Islet precursor cell (in vitro differentiated cells): ENCODE measurements at regions not wholly inside any gene's neighbourhood (a gene's known extent, or its start where the extent isn't known, plus 50 kb on each side); places are given as distances from the start of the nearest gene placed in this dataset.
"Not testable (repeated sequence)": the region's sequence is repeated elsewhere in the genome, so short reads cannot be mapped to it uniquely, and the experiment has no call there.

Source experiments
- DNase-seq: peaks from one replicate; pipeline ENCODE4 v3.0.0-alpha.2; 2018

DNA sequence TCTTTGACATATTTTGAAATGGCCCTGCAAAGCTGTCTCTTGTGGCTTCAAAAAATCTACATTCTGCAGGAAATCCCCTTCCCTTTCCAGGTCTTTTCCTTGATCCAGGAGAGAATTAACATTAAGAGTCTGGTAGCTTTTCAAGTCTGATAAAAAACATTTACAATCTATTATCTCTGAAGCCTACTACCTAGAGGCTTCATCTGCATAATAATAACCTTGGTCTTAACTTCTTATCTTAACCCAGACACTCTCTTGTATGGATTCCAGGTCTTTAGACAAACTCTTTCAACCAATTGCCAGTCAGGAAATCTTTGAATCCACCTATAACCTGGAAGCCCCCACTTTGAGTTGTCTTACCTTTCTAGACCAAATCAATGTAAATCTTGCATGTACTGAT is 179.3 kb upstream of the ZC3H15 start:
- no peak for DNase-seq

DNA sequence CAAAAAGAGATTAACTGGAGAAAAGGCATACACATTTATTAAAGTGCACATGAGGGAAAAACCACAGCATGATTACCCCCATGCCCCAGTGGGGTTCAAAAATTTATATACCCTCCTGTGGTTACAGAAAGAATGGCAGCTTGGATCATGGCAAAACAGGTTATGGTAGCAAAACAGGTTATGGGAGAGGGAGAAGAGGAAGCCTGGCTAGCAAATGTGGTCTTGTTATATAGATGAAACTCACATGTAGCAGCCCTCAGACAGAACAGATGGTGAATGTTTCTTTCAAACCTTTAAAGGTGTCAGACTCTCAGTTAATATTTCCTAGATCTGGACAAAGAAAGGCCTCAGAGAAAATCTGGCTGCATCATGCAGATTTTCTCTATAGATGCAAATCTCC is 178.2 kb upstream of the ZC3H15 start:
- no peak for DNase-seq

DNA sequence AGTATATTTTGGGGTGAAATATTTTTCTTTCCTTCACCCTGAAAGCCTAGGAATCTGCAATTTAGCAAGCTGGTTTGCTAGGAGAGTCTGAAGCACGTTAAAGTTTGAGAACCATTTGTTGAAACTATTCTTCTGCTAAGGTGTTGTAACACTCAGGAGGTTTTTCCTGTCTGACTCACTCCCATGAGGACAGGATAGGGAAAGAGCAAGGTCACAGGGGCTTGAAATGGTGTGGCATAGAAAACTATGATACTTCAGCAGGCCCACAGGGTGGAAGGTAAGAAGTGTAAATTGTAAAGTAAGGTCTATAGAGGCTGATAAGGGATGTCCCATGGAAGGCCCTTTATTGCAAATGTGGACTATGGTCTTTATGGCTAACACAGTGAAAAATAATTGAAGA is 177.7 kb upstream of the ZC3H15 start:
- DNase-seq: no peak

DNA sequence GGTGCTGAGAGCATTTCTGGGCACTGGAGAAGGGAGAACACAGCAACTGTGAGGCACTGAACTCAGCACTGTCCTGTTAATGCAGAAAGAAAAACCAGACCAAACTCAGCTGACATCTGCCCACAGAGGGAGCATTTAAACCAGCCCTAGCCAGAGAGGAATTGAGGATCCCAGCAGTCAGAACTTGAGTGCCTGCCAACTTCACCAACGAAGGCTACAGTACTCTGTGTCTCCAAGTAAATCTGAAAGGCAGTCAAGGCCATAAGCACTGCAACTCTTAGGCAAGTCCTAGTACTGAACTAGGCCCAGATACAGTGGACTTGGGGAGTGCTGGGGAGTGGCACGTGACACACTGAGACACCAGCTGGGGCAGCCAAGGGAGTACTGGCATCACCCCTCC is 176.2 kb upstream of the ZC3H15 start:
- DNase-seq: no peak

DNA sequence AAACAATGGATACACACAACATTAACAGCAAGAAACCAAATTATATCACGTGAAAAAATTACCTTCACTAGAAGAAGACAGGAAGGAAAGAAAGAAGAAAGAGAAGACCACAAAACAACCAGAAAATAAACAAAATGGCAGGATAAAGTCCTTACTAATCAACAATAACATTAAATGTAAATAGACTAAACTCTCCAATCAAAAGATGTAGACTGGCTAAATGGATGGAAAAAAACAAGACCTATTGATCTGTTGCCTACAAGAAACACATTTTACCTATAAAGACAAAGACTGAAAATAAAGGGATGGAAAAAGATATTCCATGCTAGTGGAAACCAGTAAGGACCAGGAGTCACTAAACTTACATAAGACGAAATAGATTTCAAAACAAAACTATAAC is 167.0 kb upstream of the ZC3H15 start:
- no peak for DNase-seq

DNA sequence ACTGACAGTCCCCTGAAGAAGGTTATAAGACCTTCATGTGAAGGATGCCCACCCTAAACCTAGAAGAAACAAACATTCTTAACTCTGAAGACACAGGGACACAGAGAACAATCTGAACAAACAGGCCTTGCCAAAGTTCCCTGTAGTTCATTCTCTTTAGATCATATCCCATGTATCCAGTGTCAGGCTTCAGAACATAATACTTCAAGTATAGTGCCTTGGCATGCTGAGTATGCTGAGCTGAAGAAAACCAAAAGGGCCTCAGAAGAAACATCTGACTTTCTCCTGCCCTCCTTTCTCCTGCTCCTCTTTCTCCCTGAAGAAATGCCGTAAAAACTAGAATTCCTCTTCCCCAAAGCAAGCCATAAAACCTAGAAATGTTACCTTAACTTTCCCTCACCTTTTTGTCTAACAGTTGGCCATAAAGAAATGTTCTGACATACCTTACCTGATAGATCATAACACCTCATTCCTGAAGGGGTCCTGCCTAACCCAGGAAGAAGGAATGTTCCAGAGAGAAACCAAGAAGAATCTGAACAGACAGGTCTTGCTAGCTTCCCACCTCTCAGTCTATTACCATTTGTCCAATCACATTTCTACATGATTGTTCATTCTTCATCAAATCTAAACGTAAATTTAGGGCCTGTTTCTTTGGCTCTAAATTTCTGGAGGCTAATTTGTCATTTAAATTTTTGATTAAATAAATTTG is 160.1 kb upstream of the ZC3H15 start:
- no peak for DNase-seq

DNA sequence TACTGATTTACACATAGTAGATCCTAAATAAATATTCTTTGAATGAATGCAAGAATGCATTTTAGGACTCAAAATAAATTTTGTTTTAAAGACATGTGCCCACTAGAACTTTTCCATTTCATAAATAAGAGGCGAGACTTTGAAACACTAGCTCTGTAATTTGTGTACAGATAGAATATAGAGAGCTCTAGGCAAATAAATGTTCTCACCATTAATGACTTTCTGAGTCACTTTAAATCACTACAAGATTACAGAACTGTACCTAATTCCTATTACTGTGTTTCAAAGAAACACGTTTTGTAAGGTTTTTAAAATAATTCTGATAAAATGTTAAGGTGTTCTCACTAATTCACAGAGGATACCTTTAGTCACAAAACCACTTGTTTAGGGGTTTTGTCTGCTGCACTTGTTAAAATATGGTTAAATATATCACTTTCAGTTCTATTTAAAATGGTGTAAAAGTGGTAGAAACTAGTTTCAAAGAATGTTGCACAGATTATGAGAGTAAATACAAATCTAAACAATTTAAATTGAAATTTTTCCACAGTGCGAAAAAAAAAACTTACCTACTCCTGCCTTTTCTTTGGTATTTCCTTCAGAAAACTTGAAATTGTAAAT is 158.7 kb upstream of the ZC3H15 start:
- DNase-seq: no peak

DNA sequence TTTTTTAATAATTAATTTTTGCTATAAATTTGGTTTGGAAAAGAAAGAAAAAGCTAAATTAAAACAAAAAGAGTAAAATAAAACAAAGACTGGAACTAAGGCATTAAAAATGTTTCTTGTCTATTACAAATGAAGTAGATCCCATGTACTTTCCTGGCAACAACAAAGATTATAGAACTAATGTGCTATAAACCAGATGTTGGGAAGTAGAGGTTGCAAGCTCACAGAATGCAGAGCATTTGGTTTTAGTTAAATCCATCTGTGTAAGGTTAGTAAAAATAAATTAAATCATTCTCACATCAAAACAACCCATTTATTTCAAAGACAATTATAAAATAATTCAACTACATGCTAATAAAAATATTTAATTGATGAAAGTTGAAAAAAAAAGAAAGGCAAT is 157.2 kb upstream of the ZC3H15 start:
- no peak for DNase-seq

DNA sequence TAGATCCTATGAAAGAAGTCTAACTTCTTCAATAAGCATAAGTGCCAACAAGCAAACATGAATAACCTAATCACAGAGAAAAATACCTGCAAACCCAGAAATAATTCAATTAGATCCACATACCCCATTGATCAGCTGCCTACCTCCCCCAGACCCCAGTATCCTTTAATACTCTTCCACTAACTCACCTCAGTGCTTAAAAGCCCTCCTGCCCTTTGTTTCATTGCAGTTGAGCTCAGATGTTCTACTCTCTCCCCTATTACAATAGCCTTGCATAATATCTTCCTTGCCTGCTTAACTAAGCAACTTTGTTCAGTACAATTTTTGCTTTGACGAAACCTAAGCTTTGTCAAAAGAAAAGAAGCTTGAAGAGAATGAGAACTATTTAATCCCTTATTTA is 156.0 kb upstream of the ZC3H15 start:
- no peak for DNase-seq

DNA sequence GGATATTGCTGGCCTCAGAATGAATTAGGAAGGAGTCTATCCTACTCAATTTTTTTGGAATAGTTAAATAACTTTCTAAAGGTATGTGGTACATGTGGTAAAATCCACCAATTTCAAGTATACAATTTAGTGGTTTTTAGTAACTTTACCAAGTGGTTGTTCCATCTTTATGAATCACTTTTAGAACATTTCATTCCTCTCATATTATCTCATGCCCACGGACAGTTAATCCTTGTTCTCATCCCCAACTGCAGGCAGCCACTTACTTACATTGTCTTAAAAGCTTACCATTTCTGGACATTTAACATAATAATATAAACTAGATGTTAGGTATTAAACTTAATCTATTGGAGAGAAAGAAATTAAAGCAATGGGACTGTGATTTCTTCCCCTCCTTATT is 146.3 kb upstream of the ZC3H15 start:
- no peak for DNase-seq

DNA sequence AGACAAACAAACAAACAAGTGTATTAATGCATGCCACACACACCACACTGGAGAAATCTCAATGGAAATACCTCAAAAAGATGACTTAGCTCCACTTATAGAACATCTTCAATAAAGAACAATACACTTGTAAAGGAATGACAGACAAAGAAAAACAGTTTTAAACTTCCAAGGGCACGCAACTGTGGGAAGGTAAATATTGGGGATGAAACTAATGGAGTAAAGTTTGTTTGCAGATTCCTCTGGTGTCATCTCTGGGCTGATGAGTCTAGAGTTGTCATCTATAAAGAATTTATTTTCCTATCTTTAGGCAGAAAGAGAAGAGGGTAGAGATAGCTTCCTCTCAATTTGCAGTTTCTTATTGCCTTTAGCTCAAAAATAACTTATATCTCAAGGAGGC is 144.0 kb upstream of the ZC3H15 start:
- DNase-seq: no peak

DNA sequence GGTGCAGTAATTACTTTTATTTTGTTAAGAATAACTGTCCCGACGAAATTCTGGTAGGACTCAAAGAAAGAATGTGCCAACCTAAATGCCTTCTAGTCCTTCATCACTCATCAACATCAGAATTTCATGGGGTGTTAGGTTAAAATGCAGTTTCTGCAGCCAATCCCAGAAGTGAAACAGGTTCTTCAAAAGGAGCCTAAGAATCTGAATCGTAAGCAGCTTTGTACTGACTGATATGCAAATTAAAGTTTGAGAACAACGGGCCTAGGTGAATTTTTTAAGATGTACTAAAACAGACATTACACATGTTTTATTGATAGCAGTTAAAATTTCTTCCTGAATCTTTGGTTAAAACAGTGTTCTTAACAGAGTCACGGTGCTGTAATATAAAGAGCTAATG is 140.3 kb upstream of the ZC3H15 start:
- DNase-seq: no peak

DNA sequence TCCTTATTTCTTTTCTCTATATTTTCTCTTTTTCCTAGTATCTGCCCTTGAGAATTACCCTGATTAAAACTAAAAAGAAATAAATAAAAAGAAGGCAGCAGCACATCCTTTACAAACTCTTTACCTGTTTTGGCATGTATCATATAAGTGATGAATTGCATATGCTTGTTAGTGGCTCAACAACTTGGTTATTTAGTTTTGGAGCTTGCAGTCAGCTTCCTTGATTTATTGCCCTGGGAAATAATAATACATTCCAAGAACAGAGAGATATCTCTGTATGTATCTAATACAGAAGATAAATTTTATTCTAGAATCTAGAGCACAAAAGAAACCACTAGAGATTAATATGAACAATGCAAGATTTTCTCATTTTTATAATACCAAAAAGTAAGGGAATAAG is 139.8 kb upstream of the ZC3H15 start:
- no peak for DNase-seq

DNA sequence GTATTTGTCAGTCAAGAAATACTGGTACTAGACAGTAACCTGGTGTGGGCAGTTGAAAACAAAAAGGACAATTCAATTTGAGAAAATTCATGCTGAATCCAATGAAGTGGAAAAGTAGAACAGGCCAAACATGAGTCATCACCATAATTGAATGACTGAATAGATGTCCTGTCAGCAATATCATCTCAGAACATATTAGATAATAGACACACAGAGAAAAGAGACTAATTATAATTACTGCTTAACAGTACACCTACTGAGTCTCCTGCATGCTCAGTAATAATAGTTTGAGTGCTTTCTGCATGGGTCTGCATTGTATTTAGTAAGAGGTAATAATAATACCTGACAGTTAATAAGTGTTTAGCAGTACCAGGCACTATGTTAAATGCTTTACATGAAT is 138.6 kb upstream of the ZC3H15 start:
- DNase-seq: no peak

DNA sequence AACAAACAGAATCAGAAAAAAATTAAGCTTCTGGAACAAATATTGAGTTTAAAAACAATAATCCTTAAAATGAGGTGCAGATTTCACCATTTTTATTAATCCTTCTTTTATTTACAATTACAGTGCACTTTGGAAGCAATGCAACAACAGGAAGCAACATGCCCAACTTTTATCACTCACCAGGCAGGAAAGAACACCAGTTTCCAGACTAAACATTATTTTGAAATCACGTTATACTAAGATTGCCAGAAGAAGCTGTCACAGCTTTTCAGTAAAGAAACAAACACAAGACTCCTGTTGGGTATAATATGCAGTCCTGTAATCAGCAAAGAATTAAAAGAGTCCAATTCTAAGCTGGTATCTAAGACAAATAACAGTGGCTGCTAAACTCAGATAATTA is 137.9 kb upstream of the ZC3H15 start:
- DNase-seq: no peak

DNA sequence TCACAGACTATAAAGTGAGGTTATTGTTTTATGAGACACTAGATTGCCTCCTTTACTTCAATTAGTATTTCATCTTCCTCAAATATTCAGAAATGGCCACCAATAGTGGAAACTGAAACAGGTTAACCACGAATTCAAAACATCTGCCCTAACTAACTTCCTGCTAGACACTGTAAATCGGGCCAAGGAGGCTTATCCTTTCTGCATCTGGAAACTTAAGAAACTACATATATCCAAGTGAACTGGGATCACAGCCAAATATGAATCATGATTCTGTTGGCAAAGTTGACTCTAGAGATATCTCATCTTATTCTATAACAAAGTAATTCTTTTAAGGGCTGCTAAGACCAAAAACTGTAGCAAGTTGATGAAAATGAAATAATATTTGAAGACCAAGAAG is 136.6 kb upstream of the ZC3H15 start:
- no peak for DNase-seq

DNA sequence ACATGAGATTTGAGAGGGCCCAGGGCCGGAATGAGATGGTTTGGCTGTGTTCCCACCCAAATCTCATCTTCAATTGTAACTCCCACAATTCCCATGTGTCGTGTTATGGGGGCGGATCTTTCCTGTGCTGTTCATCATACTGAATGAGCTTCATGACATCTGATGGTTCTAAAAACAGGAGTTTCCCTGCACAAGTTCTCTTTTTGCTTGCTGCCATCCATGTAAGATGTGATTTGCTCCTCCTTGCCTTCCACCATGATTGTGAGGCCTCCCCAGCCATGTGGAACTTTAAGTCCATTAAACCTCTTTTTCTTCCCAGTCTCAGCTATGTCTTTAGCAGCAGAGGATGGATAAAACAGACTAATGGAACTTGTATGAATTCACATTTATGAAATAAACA is 131.9 kb upstream of the ZC3H15 start:
- DNase-seq: not testable (repeated sequence)

DNA sequence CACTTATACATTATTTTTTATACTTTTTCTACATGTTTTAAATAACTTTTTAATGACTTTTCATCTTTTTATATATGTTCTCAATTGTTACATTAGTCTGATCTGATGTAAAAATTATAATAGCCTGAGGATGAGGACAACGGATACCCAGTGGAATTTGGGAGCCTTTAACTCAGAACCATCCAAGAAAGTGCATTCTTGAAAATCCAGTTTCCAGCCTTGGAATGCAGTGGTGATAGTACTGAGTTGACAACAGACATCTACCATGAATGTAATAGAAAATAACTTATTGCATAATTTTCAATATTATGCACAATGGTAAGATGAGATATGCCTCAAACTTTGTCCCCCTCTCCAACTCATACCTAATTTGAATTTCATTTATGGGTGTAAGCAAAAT is 120.7 kb upstream of the ZC3H15 start:
- DNase-seq: no peak

DNA sequence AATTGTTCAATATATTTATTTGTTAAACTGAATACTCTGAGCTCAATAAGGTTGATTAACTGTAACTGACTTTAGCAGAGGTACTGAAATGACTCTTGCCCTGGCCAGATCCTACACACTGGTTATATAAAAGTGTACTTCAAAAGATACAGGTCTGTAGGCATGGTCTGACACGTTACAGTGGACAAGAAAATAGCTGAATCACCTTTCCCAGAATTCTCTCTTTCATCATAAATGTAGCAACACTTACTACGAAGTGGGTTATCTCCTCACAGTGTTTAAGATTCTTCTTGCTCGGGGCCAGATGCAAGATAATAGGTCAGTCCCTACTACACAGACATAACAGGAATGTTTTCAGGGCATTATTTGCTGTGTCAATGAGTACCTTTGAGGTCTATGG is 107.0 kb upstream of the ZC3H15 start:
- no peak for DNase-seq

DNA sequence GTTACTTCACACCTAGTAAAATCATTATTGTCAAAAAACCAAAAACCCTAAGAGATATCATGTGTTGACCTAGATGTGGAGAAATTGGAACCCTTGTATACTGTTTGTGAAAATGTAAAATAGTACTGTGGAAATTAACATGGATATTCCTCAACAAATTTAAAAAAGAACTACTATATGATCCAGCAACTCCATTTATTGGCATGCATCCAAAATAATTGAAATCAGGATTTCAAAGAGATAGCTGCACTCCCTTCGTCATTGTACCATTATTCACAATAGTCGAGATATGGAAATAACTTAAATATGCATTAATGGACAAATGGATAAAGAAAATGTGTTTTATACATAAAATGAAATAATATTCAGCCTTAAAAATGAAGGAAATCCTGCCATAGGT is 105.3 kb upstream of the ZC3H15 start:
- DNase-seq: no peak

DNA sequence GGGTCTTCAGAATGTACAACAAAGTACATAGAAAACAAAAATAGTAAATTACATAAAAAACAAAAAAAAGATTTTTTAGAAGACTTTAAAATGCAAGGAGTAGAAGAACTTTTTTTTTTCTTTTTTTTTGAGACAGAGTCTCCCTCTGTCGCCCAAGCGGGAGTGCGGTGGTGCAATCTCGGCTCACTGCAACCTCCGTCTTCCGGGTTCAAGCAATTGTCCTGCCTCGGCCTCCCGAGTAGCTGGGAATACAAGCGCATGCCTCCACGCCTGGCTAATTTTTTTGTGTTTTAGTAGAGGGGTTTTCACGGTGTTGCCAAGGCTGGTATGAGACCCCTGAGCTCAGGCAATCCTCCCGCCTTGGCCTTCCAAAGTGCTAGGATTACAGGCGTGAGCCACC is 104.5 kb upstream of the ZC3H15 start:
- no peak for DNase-seq

DNA sequence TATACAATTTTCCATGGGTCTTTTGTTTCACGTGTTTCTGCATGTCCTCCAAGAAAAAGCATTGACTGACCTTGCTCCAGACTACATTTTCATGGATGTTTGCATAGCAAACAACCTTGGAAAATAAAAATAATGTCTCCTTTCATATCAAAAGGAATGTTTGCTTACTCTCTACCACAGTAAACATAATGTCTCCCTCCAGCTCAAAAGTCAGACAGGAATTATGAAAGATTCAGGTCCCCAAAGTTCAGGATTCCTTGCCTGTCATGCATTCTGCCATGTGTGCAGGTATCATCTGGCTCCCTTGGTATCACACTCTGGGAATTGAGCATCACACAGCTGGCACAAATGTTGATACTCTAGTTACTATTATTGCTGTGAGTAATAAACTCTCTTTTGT is 103.1 kb upstream of the ZC3H15 start:
- no peak for DNase-seq

DNA sequence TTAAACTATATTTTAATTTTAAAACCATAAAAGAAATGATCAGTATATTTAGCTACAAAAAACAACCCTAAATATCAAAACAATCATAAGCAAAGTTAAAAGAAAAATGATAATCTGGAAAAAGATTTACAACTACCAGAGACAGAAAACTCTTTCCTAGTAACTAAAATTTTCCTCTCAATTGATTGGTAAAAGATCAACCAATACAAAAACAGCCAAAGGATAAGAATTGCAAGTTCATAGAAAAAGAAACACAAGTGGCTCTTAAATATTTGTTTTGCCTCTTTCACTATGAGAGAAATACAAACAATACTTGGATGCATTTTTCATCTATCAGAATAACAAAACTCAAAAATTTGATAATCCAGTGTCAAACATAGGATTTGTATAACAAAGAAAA is 101.8 kb upstream of the ZC3H15 start:
- DNase-seq: no peak

DNA sequence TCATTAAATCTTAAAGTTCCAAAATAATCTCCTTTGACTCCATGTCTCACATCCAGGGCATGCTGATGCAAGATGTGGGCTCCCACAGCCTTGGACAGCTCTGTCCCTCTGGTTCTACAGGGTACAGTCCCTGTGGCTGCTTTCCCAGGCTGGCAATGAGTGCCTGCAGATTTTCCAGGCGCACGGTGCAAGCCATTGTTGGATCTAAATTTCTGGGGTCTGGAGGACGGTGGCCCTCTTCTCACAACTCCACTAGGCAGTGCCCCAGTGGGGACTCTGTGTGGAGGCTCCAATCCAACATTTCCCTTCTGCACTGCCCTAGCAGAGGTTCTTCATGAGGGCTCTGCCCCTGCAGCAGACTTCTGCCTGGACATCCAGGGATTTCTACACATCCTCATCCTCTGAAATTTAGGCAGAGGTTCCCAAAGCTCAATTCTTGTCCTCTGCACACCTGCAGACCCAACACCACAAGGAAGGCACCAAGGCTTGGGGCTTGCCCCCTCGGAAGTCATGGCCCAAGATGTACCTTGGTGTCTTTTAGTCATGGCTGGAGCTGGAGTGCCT is 100.3 kb upstream of the ZC3H15 start:
- DNase-seq: not testable (repeated sequence)

DNA sequence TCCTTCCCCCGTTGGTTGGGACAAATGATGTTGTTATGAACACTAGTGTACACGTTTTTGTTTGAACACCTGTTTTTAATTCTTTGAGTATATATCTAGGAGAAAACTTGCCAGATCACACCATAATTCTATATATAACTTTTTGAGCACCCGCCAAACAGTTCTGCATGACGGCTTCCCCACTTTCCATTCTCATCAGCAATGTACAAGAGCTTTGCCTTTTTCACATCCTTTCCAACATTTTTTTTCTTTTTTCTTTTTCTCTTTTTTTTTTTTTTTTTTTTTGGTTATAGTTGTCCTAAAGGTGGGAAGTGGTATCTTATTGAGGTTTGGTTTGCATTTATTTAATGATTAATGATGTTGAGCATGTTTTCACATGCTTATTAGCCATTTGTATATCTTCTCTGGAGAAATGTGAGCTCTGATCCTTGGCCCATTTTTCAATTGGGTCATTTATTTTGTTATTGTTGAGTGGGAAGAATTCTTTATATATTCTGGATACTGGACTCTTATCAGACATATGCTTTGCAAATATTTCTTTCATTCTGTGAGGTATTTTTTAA is 86.9 kb upstream of the ZC3H15 start:
- DNase-seq: no peak
